GM18520 (cell line): ENCODE measurements at regions not wholly inside any gene's neighbourhood (a gene's known extent, or its start where the extent isn't known, plus 50 kb on each side); places are given as distances from the start of the nearest gene placed in this dataset.
A peak's percentile ranks its signal among the peaks of the same experiment; 100 is the strongest.
"Not testable (repeated sequence)": the region's sequence is repeated elsewhere in the genome, so short reads cannot be mapped to it uniquely, and the experiment has no call there.

Source experiments
- ATAC-seq: cut with Tn5 transposase; IDR thresholded peaks from one replicate; pipeline ENCODE4 v1.9.1; 2021; ENCODE audit not compliant: unreplicated experiment

- no peak for ATAC-seq
Measured at GRCh38 chr5:60446917-60447316, 253.0 kb downstream of the DEPDC1B start.

GRCh38 chr5:60445921-60446320 lies 254.0 kb downstream of the DEPDC1B start:
- no peak for ATAC-seq

- no peak for ATAC-seq
Measured at GRCh38 chr5:60445427-60445826, 254.5 kb downstream of the DEPDC1B start.

GRCh38 chr5:60444661-60445360 lies 255.2 kb downstream of the DEPDC1B start:
- ATAC-seq, result no peak

GRCh38 chr5:60439552-60439951 lies 260.4 kb downstream of the DEPDC1B start:
- no peak for ATAC-seq

GRCh38 chr5:60437308-60437707 lies 262.7 kb downstream of the DEPDC1B start:
- ATAC-seq, result no peak

GRCh38 chr5:60436518-60436917 lies 263.4 kb downstream of the DEPDC1B start:
- ATAC-seq, result peak; percentile 55

- no peak for ATAC-seq
Measured at GRCh38 chr5:60435808-60436207, 264.2 kb downstream of the DEPDC1B start.

GRCh38 chr5:60426189-60426588 lies 273.8 kb downstream of the DEPDC1B start:
- ATAC-seq, result not testable (repeated sequence)

- not testable (repeated sequence) for ATAC-seq
Measured at GRCh38 chr5:60420773-60421172, 279.2 kb downstream of the DEPDC1B start.

- no peak for ATAC-seq
Measured at GRCh38 chr5:60417500-60418181, 282.3 kb downstream of the DEPDC1B start.

GRCh38 chr5:60415443-60415842 lies 284.5 kb downstream of the DEPDC1B start:
- no peak for ATAC-seq

GRCh38 chr5:60410427-60410826 lies 289.5 kb downstream of the DEPDC1B start:
- no peak for ATAC-seq

- no peak for ATAC-seq
Measured at GRCh38 chr5:60404171-60404570, 295.8 kb downstream of the DEPDC1B start.

- no peak for ATAC-seq
Measured at GRCh38 chr5:60403343-60404006, 296.5 kb downstream of the DEPDC1B start.

- no peak for ATAC-seq
Measured at GRCh38 chr5:60402161-60402785, 297.7 kb downstream of the DEPDC1B start.

- no peak for ATAC-seq
Measured at GRCh38 chr5:60401526-60401925, 298.4 kb downstream of the DEPDC1B start.

- no peak for ATAC-seq
Measured at GRCh38 chr5:60399507-60399906, 300.5 kb downstream of the DEPDC1B start.

GRCh38 chr5:60395712-60396329 lies 304.1 kb downstream of the DEPDC1B start:
- ATAC-seq, result no peak

GRCh38 chr5:60387051-60387440 lies 312.9 kb downstream of the DEPDC1B start:
- no peak for ATAC-seq

- no peak for ATAC-seq
Measured at GRCh38 chr5:60386436-60387050, 313.4 kb downstream of the DEPDC1B start.
